Bone marrow (tissue), 2 donors: ENCODE measurements at regions not wholly inside any gene's neighbourhood (a gene's known extent, or its start where the extent isn't known, plus 50 kb on each side); places are given as distances from the start of the nearest gene placed in this dataset.

Source experiments
- DNase-seq, 2 donors: peaks; one replicate each; lab custom pipeline; 2025; lab: John Stamatoyannopoulos, UW

GRCh38 chr18:11316546-11316945, 167.2 kb upstream of the PIEZO2 start:
- DNase-seq, result no peak

DNA sequence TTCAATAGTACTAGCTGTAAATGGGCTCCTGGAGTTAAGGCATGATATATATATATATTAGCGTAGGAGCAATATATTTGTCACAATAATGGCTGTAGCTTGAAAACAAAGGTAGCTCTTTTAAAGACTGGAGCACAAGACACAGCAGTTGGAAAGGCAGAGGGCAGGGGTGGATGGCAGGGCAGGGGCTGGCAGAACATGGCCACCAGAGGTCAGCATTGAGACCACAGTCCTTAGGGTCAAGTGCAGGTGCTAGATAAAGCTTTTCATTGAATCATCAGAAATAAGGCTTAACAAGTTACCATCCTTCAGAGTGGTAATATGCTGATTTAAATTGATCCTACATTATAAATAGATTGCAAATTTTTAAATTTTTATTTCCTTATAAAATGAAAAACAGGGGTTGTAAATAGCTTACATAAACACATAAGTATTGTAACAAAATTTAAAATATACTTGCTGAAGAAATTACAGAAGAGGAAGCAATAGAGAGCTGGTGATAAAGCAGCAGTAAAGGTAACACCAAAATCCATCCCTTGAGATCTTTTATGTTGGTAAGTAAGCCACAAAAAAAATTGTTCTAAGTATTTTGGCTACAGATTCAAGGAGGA, 161.2 kb upstream of the PIEZO2 start:
- no peak for DNase-seq

- DNase-seq, result no peak
Measured at GRCh38 chr18:11309172-11309571, 159.8 kb upstream of the PIEZO2 start.

DNA sequence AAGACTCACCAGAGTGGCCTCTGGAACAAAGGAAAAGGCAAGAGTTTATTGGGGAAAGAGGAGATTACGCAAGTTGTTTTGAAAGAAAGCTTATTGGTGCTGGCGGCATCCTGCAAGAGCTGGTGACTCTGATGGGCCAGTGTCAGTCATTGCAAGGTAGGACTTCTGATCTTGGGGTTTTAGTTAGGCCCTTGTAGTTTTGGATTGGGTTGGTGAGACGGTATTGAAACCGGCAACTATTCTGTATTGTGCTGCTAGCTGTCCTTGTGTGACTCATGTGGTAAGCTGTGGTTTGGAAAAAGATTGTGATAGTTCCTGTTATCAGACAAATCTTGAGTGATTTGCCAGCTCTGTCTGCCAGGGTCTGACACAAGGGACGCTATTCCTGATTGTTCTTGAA, 159.1 kb upstream of the PIEZO2 start:
- no peak for DNase-seq

DNA sequence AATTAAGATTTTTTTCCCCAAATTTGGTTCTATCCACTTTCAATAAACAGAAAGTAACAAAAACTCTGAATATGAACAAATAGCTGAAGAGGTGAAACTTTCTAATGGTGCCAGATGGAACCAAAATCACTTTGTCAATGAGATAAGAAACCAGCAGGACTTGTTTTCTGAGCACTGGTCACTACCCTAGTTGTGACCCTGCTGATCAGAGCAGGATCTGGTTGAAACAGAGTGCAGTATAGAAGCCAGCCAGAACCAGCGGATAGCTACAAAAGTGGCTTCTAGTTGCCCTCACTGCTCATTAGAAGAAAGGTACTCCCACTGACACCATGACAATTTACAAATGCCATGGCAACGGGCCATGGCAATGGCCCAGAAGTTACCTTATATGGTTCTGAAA, 158.3 kb upstream of the PIEZO2 start:
- DNase-seq, result no peak

DNA sequence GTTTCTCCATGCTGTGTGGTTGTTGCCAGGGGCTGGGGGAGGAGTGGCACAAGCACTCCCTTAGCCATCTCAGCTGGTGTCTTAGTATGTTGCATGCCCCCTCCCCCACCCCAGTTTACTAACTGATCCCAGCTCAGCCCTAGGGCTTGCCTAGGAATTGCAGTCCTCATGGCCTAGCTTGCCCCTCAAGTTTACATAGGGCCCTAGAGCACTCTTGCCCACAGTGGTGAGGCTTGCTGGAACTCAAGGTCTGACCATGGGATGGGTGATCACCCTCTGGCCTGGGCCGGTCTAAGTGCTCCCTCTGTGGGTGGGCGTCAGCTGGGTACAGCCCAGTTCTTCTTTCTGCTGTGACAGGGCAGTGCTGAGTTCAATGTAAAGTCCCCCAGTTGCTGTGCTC, 156.1 kb upstream of the PIEZO2 start:
- no peak for DNase-seq

GRCh38 chr18:11304928-11305327, 155.6 kb upstream of the PIEZO2 start:
- no peak for DNase-seq

GRCh38 chr18:11296946-11297345, 147.6 kb upstream of the PIEZO2 start:
- DNase-seq, result no peak

DNA sequence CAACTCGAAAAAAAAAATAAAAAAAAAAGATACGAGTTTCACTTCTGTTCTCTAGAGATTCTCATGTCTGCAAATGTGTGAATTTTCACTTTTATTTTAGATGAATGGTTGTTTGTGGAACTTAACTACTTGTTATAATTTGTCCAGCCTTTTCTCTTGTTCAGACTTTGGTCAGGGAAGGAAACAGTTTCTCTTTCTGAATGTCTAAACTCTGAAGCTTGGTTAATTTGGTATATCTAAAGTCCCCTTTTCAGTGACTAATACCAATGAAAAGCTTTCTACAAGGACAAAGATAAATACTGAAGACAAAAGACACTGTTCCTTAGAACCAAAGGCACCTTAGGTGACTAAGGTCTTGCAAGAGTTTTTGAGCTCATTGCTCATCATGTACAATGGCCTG, 144.4 kb upstream of the PIEZO2 start:
- DNase-seq, result no peak

DNA sequence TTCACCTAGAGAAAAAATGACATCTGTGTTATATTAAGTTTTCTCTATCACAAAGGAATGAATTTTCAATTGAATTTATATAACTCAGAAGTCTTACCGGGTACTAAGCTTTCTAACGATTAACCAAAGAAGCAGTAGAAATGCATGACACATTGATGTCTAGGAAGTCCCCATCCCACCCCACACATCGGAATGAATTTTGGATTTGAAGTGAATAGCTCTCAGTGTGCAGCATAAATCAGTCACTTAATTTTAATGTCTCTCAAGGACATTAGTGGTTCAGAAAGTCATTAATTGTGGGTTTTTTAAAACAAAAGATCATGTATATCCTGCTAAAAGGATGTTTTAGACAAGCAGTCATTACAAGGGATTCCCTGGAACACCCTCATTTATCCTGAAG, 141.4 kb upstream of the PIEZO2 start:
- DNase-seq, result no peak

GRCh38 chr18:11289248-11289647, 139.9 kb upstream of the PIEZO2 start:
- DNase-seq, result no peak

DNA sequence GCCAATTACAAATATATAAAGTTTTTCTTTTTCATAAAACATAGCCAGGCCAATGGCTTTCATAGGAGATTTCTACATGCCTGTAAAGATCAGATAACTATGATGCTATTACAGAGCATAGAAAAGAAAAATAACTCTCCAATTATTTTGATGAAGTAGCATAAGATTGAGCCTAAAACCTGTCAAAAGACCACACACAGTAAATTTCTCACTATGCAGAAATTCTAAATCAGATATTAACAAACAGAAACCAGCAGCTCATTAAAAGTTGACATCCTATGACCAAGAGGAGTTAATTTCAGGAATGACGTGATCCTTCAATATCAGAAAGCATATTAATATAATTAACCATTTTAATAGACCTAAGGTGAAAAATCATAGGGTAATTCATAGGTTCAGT, 139.0 kb upstream of the PIEZO2 start:
- DNase-seq, result no peak

DNA sequence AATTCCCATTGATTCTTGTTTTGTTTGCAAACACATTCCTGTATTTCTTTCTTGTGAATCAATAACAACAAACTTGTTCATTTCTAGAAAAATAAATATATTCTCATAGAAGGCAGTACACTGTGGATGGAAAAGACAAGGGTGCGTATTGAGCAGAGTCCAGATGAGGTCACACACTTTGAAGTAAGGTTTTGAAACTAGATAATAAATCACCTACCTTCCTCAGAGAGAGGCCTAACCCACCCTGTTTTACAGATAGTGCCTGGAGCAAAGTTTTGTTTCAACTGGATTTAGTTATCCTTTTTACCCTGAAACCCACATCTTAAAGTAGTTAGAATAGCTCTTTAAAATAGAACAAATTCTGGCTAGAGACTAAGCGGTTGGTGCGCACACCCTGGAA, 137.1 kb upstream of the PIEZO2 start:
- no peak for DNase-seq

GRCh38 chr18:11284811-11285210, 135.4 kb upstream of the PIEZO2 start:
- no peak for DNase-seq

DNA sequence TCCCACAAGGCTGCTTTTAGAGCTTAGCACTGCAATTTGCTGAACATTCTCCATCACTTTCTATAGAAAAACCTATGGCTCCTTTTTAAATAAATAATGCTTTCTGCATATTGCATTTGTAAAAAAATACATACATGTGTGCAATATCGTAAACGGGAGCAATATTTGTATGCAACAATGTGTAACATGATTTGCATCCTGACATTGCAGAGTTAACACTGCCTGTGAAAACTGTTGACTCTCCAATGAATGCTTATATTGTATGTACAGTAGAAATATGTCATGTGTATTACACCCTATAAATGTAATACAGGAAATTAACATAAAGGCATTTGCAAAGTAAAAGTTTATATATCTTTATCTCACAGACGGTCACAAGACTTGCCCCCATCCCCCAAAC, 135.0 kb upstream of the PIEZO2 start:
- DNase-seq, result no peak

DNA sequence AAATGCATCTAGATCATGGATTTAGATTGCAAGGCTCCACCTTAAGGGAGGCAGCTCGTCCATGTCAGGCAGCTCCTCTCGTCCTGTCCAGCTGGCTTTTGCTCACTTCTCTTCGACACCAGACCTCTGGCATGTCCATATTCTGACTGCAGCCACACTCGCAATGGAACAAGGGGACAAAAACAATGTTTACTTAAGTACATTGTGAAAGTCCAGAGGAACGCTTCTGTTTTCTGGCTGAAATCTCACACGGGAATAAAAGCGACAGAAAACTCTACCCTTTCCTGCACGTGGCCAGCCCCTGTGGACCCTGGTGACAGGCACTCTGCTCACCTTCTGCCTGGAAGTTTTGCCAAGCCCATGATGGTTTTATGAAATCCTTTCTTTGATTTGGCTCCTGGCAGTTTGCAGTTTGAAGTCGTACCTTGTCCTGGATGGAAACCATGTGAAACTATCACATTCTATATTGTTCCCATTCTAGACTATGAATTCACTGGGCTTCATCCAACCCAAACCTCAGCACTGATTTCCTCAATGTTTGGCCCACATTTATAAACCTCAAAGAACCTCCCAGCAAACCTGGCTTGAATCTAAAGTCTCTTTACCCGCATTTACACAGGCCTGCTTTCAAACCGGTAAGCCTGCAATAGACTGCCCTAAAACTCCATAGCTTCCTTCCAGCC, 134.3 kb upstream of the PIEZO2 start:
- DNase-seq, result no peak

- no peak for DNase-seq
Measured at GRCh38 chr18:11279461-11279860, 130.1 kb upstream of the PIEZO2 start.

DNA sequence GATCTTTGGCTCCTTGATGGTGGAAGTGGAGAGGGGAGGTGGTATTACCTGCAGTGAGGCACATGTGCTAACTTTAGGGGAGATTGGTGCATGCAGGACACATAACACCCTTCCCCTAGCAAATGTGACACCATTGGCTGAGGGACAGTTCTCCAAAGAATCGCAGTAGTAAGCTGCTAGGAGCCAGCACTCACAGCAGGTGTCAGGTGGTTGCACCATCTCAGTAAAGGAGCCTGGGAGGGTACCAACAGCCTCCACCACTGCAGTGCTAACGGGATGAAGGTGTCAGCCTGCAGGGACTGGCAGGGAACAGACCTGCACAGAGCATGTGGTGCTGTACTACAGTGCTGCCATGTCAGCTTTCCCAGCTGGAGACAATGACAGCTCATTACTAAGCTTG, 127.3 kb upstream of the PIEZO2 start:
- DNase-seq, result no peak

DNA sequence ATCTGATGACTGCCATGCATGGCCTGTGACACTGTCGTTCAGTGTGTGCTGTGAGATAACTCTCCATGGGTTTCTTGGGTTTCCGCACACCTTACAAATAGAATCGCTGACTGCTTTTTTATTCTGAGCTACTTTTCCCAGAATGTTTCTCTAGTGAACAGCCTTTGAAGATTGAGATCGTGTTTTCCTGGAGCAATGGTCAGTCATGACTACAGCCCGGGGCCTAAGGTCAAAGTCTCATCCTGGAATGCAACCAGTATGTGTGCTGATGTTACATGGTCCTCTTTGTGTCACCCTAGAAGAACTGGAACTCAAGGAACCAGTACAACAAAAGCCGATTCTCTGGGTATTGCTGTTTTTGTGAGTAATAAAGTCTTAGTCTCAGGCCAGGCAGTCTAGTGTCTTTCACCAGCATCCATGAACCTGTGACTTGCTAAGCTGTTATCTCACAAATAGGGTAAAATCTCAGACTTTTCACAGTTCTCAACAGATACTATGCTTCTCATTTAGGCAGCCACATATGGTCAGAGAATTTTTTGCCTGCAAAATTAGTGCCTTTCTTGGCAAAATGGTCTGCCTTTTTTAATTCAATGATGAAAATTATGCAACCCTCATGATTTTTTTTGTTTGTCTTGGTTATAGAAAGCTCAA, 124.9 kb upstream of the PIEZO2 start:
- no peak for DNase-seq

DNA sequence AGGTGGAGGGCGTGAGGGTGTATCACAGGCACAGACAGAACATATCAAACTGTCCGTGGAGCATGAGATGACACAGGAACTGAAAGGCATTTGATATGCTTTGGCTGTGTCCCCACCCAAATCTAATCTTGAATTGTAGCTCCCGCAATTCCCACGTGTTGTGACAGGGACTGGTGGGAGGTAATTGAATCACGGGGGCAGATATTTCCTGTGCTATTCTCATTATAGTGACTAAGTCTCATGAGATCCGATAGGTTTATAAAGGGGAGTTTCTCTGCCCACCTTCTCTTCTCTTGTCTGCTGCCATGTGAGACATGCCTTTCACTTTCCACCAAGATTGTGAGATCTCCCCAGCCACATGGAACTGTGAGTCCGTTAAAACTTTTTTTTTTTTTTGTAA, 123.1 kb upstream of the PIEZO2 start:
- no peak for DNase-seq

DNA sequence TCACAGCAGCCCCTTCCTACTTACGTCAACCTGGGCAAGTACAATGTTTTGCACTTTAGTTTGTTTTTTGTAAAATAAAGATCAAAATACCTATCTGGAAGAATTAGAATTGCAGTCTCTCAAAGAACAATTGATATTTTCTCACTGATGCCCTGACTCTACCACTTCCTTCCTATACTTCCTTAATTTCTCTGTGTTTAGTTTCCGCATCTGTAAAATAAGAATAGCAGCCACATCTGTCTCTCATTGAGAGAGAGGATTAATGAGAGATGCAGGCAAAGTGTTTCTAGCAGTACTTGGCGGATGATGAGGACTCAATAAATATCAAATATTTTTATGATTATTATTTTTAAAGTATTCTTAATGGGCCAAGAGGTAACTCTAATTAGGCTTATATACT, 122.6 kb upstream of the PIEZO2 start:
- no peak for DNase-seq

DNA sequence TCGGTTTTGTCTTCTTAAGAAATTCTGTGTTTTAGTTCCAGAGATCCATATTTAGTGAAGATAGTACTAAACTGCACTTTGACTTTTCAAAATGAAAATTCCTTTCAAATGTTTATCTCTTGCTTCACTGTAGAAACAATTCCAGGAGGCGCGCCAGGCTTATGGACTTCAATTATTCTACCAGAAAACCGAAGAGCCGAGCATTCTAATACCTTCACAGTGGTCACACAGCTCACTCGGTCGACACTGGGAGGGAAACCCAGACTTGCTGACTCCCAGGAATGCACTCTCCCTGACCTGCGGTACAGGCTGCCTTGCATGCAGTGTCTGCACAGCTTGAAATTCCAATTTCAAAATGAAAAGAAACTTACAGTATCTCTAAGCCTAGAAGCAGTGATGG, 119.9 kb upstream of the PIEZO2 start:
- no peak for DNase-seq

- DNase-seq, result no peak
Measured at GRCh38 chr18:11268741-11269233, 119.4 kb upstream of the PIEZO2 start.

- DNase-seq, result no peak
Measured at GRCh38 chr18:11268153-11268552, 118.8 kb upstream of the PIEZO2 start.
